GM23338 (cell line): ENCODE measurements at regions not wholly inside any gene's neighbourhood (a gene's known extent, or its start where the extent isn't known, plus 50 kb on each side); places are given as distances from the start of the nearest gene placed in this dataset.

ENCODE experiments used
- ATAC-seq: fragments of 200-7000 bp; cut with Tn5 transposase; 3 replicates; pipeline ENCODE4 v1.9.1; 2020
- DNase-seq: peaks from one replicate; pipeline ENCODE4 v3.0.0-alpha.2; 2015; ENCODE audit warnings: low spot score
- H2AFZ ChIP-seq: fragments of 200-600 bp; sonication (generic); 2 replicates; pipeline ENCODE4 v1.8.0; 2016; ENCODE audit warnings: antibody characterized with exemption, mild to moderate bottlenecking, moderate library complexity
- H3F3A ChIP-seq: fragments of 200-600 bp; sonication (generic); replicated peaks from 2 replicates; pipeline ENCODE4 v1.8.0; 2017; ENCODE audit warnings: antibody characterized with exemption, mixed run types, low read depth
- H3K27ac ChIP-seq: fragments of 200-600 bp; sonication (generic); 2 replicates; pipeline ENCODE4 v1.6.1; 2016; ENCODE audit warnings: low read depth
- H3K27me3 ChIP-seq: fragments of 200-600 bp; sonication (generic); 2 replicates; pipeline ENCODE4 v1.8.0; 2016; ENCODE audit warnings: mild to moderate bottlenecking, mixed run types, moderate library complexity; ENCODE audit not compliant: insufficient read depth
- H3K36me3 ChIP-seq: fragments of 200-600 bp; sonication (generic); 2 replicates; pipeline ENCODE4 v1.8.0; 2016; ENCODE audit warnings: mild to moderate bottlenecking; ENCODE audit not compliant: insufficient read depth
- H3K4me1 ChIP-seq: fragments of 200-600 bp; sonication (generic); 2 replicates; pipeline ENCODE4 v1.8.0; 2016; ENCODE audit warnings: mild to moderate bottlenecking, moderate library complexity; ENCODE audit not compliant: insufficient read depth
- H3K4me2 ChIP-seq: fragments of 200-600 bp; sonication (generic); 2 replicates; pipeline ENCODE4 v1.7.1; 2017; ENCODE audit warnings: mixed run types
- H3K4me3 ChIP-seq: fragments of 200-600 bp; sonication (generic); 2 replicates; pipeline ENCODE4 v1.6.1; 2016; ENCODE audit warnings: mixed run types
- H3K79me2 ChIP-seq: fragments of 200-600 bp; sonication (generic); replicated peaks from 2 replicates; pipeline ENCODE4 v1.8.0; 2017; ENCODE audit warnings: mild to moderate bottlenecking; ENCODE audit not compliant: insufficient read depth
- H3K9me2 ChIP-seq: fragments of 200-600 bp; sonication (generic); 2 replicates; pipeline ENCODE4 v1.8.0; 2017; ENCODE audit not compliant: insufficient read depth
- H4K20me1 ChIP-seq: fragments of 200-600 bp; sonication (generic); replicated peaks from 2 replicates; pipeline ENCODE4 v1.8.0; 2017; ENCODE audit warnings: mild to moderate bottlenecking; ENCODE audit not compliant: insufficient read depth
- H3K27ac Mint-ChIP-seq: 2 replicates; pipeline ENCODE4 v1.8.0; 2020; ENCODE audit warnings: inconsistent platforms, mild to moderate bottlenecking, moderate library complexity, mixed read lengths
- H3K27me3 Mint-ChIP-seq: 3 replicates; pipeline ENCODE4 v1.8.0; 2022; ENCODE audit warnings: low read depth, mild to moderate bottlenecking, moderate library complexity, mixed read lengths, inconsistent platforms; ENCODE audit not compliant: insufficient read depth, poor library complexity
- H3K36me3 Mint-ChIP-seq: 3 replicates; pipeline ENCODE4 v1.8.0; 2021; ENCODE audit warnings: low read depth, mild to moderate bottlenecking, inconsistent platforms, moderate library complexity, mixed read lengths
- H3K4me1 Mint-ChIP-seq: 3 replicates; pipeline ENCODE4 v1.8.0; 2020; ENCODE audit warnings: mild to moderate bottlenecking, inconsistent platforms, mixed read lengths
- H3K4me3 Mint-ChIP-seq: 3 replicates; pipeline ENCODE4 v1.8.0; 2021; ENCODE audit warnings: moderate library complexity, mild to moderate bottlenecking, inconsistent platforms, mixed read lengths
- H3K9me3 Mint-ChIP-seq: 3 replicates; pipeline ENCODE4 v1.8.0; 2020; ENCODE audit warnings: moderate library complexity, mild to moderate bottlenecking, inconsistent platforms, mixed read lengths
- CREB1 ChIP-seq: fragments of 250-450 bp; sonication (Bioruptor Pico); IDR thresholded peaks from 2 replicates; pipeline ENCODE4 v1.5.0; 2020; ENCODE audit warnings: low read depth, mild to moderate bottlenecking, moderate library complexity
- CTCF ChIP-seq, 2 experiments: fragments of 200-600 bp in 1 of 2; sonication (generic) in 1 of 2; conservative IDR thresholded peaks; 2 replicates each; pipeline versions ENCODE4 v1.5.1 to v1.6.1; 2016 to 2017; ENCODE audit warnings: antibody characterized with exemption in 2 of 2, low read depth in 2 of 2, mild to moderate bottlenecking in 2 of 2, moderate library complexity in 1 of 2
- EZH2 ChIP-seq: fragments of 200-600 bp; sonication (generic); IDR thresholded peaks from one replicate; pipeline ENCODE4 v1.8.0; 2017; ENCODE audit warnings: antibody characterized with exemption, mild to moderate bottlenecking, low read depth; ENCODE audit not compliant: unreplicated experiment
- EZH2phosphoT487 ChIP-seq: fragments of 200-600 bp; sonication (generic); IDR thresholded peaks from one replicate; pipeline ENCODE4 v1.8.1; 2018; ENCODE audit warnings: antibody characterized with exemption; ENCODE audit not compliant: unreplicated experiment
- STAT1 ChIP-seq: IDR thresholded peaks from one replicate; pipeline ENCODE4 v1.6.1; 2016; ENCODE audit warnings: antibody characterized with exemption; ENCODE audit not compliant: unreplicated experiment
- ZNF114 ChIP-seq: fragments of 250-450 bp; sonication (Bioruptor Pico); IDR thresholded peaks from 2 replicates; pipeline ENCODE4 v1.5.0; 2020; ENCODE audit warnings: mild to moderate bottlenecking, moderate library complexity
- TF ChIP-seq, protein P1 (sequence below): IDR thresholded peaks from one replicate; pipeline ENCODE4 v1.6.1; 2018; ENCODE audit warnings: antibody characterized with exemption; ENCODE audit not compliant: unreplicated experiment

DNA sequence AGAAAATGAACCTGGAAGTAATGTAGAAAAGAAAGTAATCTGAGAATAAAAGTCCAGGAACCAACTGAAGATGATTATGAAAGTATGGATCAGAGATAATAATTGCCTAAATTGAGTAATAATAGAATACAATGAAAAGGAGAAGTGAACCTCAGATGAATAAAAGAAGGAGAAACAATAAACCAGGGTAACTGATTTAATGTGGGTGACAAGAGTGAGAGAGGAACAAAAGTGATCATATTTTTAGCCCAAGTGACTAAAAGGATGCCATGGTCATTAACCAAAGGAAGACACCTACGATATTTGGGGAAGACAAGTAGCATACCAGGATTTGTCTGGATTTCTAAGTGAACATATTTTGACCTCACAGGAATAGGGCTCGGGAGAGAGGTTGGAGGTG lies 600.6 kb downstream of the RNF144A start (continued):
- TF ChIP-seq, protein P1, sequence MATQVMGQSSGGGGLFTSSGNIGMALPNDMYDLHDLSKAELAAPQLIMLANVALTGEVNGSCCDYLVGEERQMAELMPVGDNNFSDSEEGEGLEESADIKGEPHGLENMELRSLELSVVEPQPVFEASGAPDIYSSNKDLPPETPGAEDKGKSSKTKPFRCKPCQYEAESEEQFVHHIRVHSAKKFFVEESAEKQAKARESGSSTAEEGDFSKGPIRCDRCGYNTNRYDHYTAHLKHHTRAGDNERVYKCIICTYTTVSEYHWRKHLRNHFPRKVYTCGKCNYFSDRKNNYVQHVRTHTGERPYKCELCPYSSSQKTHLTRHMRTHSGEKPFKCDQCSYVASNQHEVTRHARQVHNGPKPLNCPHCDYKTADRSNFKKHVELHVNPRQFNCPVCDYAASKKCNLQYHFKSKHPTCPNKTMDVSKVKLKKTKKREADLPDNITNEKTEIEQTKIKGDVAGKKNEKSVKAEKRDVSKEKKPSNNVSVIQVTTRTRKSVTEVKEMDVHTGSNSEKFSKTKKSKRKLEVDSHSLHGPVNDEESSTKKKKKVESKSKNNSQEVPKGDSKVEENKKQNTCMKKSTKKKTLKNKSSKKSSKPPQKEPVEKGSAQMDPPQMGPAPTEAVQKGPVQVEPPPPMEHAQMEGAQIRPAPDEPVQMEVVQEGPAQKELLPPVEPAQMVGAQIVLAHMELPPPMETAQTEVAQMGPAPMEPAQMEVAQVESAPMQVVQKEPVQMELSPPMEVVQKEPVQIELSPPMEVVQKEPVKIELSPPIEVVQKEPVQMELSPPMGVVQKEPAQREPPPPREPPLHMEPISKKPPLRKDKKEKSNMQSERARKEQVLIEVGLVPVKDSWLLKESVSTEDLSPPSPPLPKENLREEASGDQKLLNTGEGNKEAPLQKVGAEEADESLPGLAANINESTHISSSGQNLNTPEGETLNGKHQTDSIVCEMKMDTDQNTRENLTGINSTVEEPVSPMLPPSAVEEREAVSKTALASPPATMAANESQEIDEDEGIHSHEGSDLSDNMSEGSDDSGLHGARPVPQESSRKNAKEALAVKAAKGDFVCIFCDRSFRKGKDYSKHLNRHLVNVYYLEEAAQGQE, result no peak
- TF ChIP-seq STAT1 (no peak), CTCF (conservative IDR thresholded peaks at IDR 0.05; ENCODE audit: low read depth in 2 of 2) (no peak), EZH2phosphoT487 (no peak), CREB1 (CRISPR knock-in tag) (no peak), EZH2 (no peak), ZNF114 (CRISPR knock-in tag) (no peak)

DNA sequence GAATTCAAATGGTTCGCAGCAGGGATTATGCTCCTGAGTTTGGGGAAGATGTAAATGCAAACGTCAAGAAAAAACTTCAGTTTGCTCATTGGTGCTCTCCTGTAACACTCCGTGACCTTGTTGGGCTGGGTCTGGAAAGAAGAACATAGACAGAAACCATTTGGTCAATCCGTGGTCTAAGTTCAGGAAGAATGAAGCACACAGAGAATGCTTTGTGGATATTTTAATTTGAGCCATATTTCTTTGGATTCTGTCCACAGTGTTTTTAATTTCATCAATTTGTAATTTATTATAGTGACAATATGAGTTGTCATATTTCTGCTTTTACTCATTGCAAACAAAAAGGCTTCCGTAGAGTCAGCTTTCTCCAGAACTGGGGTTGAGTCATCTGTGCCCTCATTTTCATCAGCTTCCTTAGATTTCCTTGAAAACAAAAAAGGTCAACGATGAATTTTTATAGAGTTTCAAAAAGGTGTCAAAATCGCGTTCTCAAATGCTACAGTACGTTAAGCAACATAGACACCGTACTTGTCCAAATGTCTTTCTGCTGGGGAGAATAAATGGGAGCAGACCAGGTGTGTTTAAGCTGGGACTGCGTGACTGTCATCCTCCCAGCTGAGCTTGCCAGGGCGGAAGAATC lies 606.4 kb downstream of the RNF144A start:
- Histone ChIP-seq H3K9me2 (no peaks in the 10 kb centered on the region), H2AFZ (no peak overlapping the region), H3K27ac (no peak overlapping the region), H3K27me3 (no peaks in the 10 kb centered on the region), H4K20me1 (no peaks in the 10 kb centered on the region), H3K79me2 (no peaks in the 10 kb centered on the region), H3F3A (no peaks in the 10 kb centered on the region), H3K4me3 (no peak overlapping the region), H3K4me2 (no peak overlapping the region), H3K4me1 (0 out of 2 replicates have a peak, but pooled peaks cover 10% of the 10 kb centered on the region), H3K36me3 (no peaks in the 10 kb centered on the region)
- H3K27me3 Mint-ChIP-seq, result no peaks in the 10 kb centered on the region
- DNase-seq (no peak), ATAC-seq (no peak)
- H3K4me1 Mint-ChIP-seq, result peaks cover 3% of the 10 kb centered on the region; the same call in 2 of the 3 replicates
- TF ChIP-seq CTCF (conservative IDR thresholded peaks at IDR 0.05; ENCODE audit: low read depth in 2 of 2), result no peak
- H3K27ac Mint-ChIP-seq, result no peak overlapping the region
- no peak overlapping the region for H3K4me3 Mint-ChIP-seq
- peaks cover 4% of the 10 kb centered on the region; the same call in 2 of the 3 replicates for H3K36me3 Mint-ChIP-seq
- H3K9me3 Mint-ChIP-seq, result peaks cover 6% of the 10 kb centered on the region
